ENCODE measurements at regions not wholly inside any gene's neighbourhood (a gene's known extent, or its start where the extent isn't known, plus 50 kb on each side); places are given as distances from the start of the nearest gene placed in this dataset.
"Not testable (repeated sequence)": the region's sequence is repeated elsewhere in the genome, so short reads cannot be mapped to it uniquely, and the experiment has no call there.

- TF ChIP-seq, protein P1, sequence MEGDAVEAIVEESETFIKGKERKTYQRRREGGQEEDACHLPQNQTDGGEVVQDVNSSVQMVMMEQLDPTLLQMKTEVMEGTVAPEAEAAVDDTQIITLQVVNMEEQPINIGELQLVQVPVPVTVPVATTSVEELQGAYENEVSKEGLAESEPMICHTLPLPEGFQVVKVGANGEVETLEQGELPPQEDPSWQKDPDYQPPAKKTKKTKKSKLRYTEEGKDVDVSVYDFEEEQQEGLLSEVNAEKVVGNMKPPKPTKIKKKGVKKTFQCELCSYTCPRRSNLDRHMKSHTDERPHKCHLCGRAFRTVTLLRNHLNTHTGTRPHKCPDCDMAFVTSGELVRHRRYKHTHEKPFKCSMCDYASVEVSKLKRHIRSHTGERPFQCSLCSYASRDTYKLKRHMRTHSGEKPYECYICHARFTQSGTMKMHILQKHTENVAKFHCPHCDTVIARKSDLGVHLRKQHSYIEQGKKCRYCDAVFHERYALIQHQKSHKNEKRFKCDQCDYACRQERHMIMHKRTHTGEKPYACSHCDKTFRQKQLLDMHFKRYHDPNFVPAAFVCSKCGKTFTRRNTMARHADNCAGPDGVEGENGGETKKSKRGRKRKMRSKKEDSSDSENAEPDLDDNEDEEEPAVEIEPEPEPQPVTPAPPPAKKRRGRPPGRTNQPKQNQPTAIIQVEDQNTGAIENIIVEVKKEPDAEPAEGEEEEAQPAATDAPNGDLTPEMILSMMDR (IDR thresholded peaks at IDR 0.05): no peak
- no peak for TF ChIP-seq ZFX (IDR thresholded peaks at IDR 0.05; ENCODE audit: borderline replicate concordance)
- H3K27ac ChIP-seq: no peak overlapping the region
Measured at GRCh38 chr22:48821727-48822126, 1005.9 kb downstream of the BRD1 start.

GRCh38 chr22:48821346-48821690 is 1006.4 kb downstream of the BRD1 start:
- H3K27ac ChIP-seq: no peak overlapping the region
- TF ChIP-seq, protein P1 (IDR thresholded peaks at IDR 0.05): no peak
- no peak for TF ChIP-seq ZFX (IDR thresholded peaks at IDR 0.05; ENCODE audit: borderline replicate concordance)

DNA sequence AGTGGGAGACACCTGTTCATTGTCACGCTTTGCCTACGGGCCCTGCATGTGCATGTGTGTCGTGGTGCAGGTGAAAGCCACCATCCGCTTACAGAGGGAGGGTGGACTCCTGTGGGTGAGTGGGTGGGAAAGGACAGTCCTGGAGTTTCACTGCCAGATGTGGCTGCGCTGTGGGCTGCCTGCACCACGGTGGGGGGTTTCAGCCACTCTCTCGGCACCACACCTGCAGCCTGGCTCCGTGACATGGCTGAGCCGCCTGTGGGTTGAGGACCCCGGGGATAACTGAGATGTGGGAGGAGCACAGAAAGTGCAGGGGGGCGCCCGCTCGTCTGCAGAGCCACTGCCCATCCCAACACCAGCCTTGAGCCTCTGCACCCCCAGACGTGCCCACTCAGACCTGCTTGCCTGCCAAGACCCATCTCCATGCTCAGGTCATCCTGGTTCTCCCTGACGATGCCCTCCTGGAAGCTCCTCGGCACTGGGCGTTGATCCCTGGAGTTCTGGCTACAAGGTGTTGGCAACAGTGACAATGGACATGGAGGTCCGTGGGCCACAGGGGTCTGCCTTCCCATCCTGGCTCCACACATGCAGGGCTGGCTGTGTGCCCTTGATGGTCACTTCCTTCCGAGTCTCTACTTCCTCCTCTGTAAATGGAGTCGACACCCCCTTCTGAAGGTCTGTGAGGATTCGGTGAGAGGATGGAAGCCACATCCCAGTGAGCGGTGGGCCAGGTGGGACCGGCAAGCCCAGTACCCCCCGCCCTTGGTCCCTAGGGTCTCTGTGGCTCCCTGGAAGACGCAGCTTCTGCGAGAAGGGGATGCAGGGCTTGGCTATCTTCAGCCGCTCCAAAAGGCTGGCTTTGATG is 1007.0 kb downstream of the BRD1 start:
- no peak overlapping the region for H3K27ac ChIP-seq
- TF ChIP-seq, protein P1 (IDR thresholded peaks at IDR 0.05): no peak
- no peak for TF ChIP-seq ZFX (IDR thresholded peaks at IDR 0.05; ENCODE audit: borderline replicate concordance)

DNA sequence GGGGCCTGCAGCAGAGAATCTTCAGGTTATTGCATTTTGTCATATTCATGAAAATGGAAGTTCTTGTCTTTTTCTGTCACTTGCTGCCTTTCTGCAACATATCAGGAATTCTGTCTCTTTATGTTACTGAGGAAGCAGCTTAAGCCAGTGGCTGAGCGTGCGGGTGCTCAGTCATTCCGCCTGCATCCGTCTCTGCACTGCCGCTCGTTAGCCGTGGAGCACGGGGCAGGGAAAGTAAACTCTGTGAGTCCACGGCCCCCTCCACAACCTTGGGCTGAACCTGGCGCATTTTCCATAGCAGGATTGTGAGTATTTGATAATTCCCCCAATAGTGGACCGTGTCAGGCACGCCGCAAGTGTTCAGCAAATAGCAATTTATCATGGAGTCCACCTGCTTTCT is 1007.7 kb downstream of the BRD1 start:
- TF ChIP-seq, protein P1 (IDR thresholded peaks at IDR 0.05): no peak
- TF ChIP-seq ZFX (IDR thresholded peaks at IDR 0.05; ENCODE audit: borderline replicate concordance): no peak

DNA sequence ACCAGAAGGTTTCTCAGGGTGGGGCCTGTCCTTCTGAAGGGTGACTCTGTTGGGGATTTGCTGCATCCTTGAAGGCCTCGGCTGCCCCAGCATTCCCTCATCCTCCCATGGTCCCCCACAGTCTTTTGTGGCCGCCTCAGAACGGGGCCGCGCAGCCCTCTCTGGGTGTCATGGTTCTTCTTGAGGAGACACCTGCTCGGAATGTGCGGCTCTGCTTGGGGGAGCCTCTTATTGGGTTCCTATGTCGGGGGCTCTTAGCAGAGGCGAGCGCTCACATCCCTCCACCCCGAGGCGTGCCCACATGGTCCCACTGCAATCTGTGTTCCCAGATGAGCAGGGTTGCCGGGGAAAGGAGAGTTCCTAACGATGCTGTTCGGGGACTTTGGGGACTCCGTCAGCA is 1008.4 kb downstream of the BRD1 start:
- no peak overlapping the region for H3K27ac ChIP-seq
- TF ChIP-seq ZFX (IDR thresholded peaks at IDR 0.05; ENCODE audit: borderline replicate concordance): no peak
- TF ChIP-seq, protein P1 (IDR thresholded peaks at IDR 0.05): no peak

More for the DNA sequence above, 1007.7 kb downstream of the BRD1 start:
- H3K27ac ChIP-seq: no peak overlapping the region

GRCh38 chr22:48817491-48817890 is 1010.2 kb downstream of the BRD1 start:
- H3K27ac ChIP-seq: not testable (repeated sequence)

- no peak for TF ChIP-seq ZFX (IDR thresholded peaks at IDR 0.05; ENCODE audit: borderline replicate concordance)
- TF ChIP-seq, protein P1 (IDR thresholded peaks at IDR 0.05): no peak
- H3K27ac ChIP-seq: no peak overlapping the region
Measured at GRCh38 chr22:48811885-48812284, 1015.8 kb downstream of the BRD1 start.
